GM04503 (cell line): ENCODE measurements at regions not wholly inside any gene's neighbourhood (a gene's known extent, or its start where the extent isn't known, plus 50 kb on each side); places are given as distances from the start of the nearest gene placed in this dataset.
A peak's percentile ranks its signal among the peaks of the same experiment; 100 is the strongest.
"Not testable (repeated sequence)": the region's sequence is repeated elsewhere in the genome, so short reads cannot be mapped to it uniquely, and the experiment has no call there.

Source experiments
- DNase-seq: peaks from one replicate; pipeline ENCODE4 v3.0.0-alpha.2; 2012; ENCODE audit warnings: low read depth

DNA sequence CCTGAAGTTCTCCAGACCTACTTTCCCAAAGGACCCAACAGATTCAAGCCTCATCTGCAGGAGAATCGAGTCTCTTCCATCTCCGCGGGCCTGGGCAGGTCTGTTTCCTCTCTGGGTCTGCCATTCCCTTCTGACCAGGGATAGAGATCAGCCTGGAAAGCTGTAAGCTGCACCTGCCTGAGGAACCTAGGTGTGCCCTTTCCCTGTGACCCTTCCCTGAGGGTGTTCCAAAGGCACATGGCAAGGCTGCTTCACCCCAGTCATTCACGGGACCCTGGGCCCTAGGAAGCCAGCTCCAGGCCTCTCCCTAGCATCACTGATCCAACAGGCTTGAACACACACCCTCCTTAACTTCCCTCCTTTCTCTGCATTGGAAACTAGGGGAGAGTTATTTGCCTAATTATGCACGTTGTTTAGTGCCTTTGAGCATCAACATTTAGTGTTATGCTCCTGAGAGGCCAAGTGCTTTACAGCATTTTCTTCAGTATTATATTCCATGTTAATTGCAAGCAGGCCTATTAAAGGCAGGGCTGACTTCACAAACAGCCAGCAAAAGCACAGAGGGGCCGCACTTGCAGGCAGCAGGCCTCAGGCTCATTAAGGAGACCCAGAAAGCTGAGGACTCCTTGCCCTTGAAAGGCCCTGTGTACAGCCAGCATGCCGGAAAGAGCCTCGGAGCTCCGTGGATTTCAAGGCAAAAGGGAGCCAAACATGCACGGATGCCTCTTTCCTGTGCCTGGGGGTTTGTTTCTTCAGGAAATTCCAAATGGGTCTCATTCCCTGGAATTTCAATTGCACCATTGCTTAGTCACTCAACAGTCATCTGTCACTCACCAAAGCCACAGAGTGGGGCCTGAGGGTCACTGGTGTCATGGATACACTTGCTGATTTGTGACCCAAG, 91.0 kb upstream of the FAM20C start:
- DNase-seq, result peak; percentile 35

DNA sequence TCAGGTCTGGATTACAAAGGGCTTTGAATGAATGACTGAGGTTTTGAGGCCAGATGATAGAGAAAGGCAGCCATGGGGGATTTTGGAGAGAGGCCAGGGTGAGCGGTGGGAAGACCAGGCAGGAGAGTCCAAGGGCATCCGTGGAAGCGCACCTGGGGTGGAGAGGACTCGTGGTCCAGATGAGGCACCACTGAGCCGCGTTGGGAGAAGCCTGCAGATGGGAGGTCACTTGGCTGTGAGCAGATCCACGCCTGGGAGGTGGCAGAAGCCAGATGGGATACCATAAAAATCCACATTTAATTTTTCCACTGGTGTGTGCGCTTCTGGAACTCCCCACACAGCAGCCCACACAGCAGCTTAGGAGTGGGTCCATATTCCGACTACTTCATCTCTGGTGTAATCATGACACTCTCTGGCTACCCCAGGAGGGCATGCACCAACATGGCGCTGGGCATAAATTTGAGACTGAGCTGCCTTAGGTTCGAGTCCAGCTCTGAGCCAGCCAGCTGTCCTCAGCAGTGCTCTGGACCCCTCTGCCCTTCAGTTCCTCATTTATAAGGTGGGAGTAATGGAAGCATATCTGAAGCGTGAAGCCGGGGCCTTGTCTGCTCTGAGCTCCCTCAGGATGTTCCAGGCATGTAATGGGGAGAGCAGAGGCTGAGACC, 90.2 kb upstream of the FAM20C start:
- no peak for DNase-seq

DNA sequence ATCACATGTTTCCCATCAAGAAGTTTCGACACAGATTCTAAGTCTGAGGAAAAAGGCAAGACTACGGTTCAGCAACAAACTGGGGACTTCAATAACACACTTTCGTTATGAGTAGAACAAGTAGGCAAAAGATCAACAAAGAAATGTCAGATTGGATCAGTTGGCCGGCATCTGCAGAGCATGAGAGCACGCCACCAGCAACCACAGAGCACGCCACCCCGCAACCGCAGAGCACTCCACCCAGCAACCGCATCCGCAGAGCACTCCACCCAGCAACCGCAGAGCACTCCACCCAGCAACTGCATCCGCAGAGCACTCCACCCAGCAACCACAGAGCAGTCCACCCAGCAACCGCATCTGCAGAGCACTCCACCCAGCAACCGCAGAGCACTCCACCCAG, 89.7 kb upstream of the FAM20C start:
- peak; percentile 31 for DNase-seq

DNA sequence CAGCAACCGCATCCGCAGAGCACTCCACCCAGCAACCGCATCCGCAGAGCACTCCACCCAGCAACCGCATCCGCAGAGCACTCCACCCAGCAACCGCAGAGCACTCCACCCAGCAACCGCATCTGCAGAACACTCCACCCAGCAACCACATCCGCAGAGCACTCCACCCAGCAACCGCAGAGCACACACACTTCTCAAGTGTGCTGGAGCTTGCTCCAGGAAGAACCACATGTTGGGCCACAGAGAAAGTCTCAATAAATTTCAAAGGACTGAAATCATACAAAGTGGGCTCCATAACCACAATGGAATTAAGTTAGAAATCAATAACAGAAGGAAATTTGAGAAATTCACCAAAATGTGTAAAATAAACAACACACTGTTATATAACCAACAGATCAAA, 88.4 kb upstream of the FAM20C start:
- not testable (repeated sequence) for DNase-seq

DNA sequence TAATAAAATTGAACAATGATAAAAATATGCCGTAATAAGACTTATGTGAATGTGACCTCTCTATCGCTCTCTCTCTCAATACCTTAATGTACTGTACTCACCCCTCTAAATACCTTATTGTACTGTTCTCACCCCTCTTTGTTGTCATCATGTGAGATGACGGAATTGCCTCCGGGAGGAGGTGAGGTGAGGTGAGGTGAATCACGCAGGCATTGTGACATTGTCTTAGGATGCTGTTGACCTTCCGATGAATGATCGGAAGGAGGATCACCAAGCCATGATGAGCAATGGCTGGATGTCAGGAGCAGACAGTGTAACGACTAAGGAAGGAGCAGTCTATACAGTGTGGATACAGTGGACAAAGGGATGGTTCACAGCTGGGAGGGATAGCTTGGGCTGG, 87.4 kb upstream of the FAM20C start:
- no peak for DNase-seq

DNA sequence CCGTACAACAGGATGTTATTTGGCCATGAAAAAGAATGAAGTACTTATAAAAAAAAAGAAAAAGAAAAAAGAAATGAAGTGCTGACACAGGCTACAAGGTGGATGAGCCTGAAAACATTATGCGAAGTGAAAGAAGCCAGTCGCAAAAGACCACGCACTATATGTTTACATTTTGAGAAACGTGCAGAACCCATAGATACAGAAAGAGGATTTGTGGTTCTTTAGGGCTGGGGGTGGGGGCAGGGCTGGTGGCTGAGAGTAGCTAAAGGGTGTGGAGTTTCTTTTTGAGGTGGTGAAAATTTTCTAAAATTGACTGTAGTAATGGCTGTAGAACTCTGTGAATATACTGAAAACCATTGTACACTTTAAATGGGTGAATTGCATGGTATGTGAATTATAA, 86.0 kb upstream of the FAM20C start:
- no peak for DNase-seq

DNA sequence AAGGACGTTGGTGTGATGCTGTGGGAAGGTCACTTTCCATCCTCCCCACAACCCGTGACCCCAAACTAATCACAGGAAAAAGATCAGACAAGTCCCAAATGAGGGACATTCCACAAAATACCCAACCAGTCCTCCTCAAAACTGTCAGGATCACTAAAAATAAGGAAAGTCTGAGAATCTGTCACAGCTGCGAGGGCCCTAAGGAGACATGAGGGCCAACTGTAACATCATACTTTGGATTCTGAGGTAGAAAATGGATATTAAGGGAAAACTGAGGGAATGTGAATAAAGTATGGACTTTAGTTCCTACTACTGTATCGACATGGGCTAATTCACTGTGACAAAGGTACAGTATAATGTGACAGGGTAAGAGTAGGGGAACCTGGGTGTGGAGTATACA, 85.1 kb upstream of the FAM20C start:
- no peak for DNase-seq

DNA sequence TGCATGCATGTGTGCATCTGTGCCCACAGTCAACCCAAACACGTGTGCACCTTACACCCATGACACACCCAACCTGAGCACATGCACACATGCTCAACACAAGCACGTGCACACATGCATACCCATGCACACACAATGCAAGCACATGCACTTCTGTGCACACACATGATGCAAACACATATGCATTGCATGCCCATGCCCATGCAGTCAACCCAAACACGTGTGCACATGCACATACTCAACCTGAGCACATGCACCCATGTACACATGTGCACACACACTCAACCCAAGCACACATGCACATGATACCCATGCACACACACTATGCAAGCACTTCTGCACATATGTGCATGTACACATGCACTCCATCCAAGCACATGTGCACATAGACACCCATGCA, 84.5 kb upstream of the FAM20C start:
- no peak for DNase-seq

DNA sequence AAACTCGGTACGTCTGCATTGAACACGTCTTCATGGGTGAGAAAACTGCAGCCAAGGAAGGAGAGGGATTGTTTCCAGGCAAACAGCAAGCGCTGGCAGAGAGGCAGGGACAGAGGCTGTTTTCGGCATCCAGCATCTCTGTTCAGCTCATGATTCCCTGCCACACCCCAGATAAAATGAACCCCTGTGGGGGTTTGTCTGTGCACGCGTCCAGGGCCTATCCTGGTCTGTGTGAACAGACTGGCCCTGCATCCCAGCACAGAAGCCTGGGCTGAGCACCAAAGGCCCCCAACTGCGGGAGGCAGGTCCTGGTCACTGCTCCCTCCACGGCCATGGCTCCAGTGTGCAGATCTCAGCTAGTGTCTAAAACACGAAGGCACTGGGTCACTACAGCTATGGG, 83.3 kb upstream of the FAM20C start:
- DNase-seq, result no peak

DNA sequence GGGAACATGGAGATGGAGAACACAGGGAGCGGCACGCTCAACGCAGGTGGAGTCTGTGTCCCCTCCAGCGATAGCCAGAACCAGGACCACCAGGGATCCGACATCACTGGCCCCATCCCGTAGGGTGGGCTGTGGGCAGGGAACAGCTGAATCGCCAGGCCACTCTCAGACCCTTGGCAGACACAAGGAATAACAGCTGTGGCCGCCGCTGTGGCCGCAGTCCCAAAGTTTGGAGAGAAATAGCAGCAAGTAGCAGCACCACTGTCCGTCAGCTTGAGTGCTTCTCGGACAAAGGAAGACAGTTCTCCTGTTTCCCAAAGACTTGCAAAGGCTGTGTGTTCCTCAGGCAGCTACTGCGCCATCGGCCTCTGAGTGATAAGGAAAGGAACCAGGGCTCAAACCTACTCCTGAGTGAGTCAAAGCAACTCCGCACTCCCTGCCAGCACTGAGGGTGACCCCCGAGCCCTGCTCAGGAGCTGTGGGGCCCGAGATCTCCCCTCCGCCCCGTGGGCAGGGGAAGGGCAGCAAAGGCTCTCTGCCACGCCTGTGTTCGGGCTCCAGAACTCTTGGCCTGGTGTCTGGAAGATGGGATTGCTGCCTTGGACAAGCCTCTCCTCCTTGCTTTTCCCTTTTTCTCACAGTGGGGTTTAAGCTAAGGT, 82.3 kb upstream of the FAM20C start:
- DNase-seq, result no peak

DNA sequence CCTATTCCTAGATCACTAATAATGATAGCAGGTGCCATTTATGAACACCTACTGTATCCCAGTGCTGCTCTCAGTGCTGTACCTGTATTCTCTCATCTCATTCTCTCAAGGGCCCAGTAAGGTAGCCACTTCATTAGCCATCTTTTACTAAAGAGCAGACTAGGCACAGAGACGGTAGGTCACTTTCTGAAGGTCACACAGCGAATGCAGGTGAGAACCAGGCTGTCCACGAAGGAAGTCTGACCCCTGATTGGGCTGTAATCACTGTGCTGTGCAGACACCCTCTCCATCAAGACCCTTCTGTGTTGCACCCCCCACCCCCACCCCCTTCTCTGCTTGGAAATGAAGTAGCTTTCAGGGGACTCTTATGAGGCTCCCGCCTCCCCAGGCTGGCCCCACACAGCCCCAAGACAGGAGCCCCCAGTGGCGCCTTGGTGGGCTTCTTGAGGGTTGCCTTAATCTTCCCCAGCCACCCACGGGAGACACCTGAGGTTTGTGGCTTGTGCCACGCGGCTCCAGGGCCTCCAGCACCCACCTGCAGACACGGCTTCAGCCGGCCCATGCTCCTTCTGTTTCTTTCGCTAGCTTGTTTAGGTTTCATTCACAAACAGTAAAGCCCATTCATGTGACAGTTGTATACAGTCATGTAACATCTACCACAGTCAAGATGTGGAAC, 81.7 kb upstream of the FAM20C start:
- no peak for DNase-seq

DNA sequence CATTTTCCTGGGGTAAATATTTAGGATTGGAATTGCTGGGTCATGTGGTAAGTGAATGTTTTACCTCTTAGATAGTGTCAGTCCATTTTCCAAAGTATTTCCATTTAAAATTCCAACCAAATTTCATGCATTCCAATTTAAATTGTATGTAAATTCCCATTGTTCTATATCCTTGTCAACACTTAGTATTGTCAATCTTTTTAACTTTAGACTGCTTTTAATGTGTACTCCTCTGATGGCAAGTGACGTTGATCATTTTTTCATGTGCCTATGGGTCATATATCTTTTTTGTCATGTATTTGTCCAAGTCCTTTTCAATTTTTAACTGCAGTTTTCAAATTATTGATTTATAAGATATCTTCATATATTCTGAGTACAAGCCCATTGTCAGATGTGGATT, 80.8 kb upstream of the FAM20C start:
- no peak for DNase-seq

DNA sequence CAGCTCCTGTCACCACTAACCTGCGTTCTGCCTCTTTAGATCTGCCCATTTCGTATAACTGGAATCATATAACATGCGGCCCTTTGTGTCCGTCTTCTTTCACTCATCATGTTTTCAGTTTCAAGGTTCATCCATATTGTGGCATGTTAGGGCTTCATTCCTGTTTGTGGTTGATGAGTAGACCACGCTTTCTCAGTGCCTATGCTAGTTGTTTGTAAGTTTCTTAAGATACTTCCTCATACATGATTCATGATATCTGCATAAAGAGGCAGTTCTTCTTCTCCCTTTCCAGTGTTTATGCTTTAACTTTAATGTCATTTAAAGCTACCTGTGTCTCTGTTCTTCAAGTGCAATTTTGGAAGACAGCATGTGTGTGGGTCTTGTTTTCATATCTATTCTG, 79.5 kb upstream of the FAM20C start:
- no peak for DNase-seq

DNA sequence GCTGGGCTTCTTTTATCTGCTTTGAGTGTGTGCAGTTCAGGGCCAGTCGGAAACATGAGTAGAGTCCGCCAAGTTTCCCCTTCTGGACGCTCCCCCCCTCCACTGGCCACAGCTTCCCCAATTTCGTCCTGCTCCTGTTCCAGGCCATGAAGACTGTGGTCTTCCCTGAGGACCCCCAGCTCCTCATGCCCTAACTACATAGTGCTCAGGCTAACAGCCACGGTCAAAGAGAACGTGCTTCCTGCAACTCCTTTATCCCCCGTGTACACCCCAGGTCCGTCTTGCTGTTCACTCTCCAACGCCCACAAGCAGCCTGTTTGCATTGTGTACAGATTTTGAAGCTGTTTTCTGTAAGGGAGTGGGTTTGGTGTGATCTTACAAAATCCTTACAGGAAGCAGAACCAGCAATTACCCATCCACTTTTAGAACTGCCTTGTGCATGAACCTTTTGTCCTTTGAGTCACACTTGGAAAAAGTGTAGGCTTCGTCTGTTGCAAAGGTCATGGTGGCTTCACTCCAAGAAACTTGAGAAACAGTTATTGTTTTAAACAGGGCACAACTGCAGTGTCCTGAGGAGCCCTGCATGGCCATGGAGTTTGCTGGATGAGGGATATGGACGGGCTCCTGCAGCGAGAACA, 77.0 kb upstream of the FAM20C start:
- DNase-seq, result peak; percentile 39

DNA sequence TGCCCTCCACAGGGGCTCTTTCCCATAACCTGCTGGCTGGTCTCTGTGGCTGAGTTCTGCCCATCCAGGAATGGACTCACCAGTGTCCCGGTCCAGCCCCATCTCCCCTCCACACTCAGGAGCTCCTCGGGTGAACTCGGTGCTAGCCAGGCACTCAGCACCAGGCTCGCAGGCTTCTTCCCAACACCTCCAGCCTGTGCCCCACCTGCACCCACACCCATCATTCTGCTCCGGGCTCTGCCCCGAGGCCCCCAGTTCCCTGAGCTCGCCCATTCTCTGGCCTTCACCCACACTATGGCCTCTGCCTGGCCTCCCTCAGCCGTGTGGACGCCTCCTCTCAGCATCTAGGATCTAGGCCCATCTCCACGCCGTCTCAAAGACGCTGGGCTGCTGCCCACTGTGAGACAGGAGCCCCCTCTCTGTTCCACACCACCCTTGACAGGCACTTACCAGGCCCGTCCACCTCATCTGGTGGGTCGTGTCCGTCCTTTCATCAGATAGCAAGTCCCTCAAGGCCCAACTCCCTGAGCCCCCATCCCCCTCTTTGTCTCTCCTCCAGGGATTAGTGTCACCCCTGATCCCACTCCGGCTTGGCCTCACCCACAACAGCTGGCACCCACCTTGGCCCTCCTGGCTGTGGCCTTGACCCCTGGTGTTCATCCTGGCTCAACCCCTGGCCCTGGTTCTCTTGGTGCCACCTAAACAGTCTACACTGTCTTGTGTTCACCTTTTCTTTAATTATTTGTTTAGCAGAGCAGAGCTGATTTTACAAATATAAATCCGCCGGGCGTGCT, 76.0 kb upstream of the FAM20C start:
- DNase-seq, result no peak

DNA sequence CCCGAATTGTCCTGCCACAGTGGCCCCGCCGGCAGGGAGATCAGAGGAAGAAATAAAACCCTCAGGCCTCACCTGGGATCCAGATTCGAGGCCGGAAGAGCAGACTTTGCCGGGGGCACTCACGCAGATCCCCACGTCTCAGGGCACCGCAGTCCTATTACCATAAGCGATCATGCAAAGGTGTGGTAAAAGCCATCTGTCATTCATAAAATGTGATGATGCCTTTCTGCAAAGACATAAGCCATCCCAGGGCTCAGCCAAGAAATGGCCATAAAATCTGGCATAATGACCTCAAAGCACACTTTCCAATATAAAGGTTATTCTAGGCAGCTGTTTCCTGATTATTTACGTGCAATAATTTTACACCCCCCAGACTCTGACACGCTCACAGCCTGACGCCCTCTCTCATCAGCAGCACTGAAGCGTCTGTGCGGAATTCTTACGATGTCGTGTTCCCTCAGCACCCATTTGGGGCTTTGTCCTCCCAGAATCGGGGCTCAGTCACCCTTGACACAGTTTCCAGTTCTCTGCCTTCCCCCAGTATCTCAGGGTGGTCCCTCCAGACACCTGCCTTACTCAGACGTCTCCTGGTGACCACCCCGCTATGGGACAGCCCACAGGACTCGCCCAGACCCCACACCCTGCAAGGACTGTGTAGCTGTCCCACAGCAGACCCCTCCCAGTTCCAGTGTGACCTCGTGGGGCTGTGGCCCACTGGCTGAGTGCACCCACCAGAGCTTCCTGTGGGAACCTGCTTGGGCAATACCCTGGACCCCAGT, 74.3 kb upstream of the FAM20C start:
- DNase-seq, result no peak

DNA sequence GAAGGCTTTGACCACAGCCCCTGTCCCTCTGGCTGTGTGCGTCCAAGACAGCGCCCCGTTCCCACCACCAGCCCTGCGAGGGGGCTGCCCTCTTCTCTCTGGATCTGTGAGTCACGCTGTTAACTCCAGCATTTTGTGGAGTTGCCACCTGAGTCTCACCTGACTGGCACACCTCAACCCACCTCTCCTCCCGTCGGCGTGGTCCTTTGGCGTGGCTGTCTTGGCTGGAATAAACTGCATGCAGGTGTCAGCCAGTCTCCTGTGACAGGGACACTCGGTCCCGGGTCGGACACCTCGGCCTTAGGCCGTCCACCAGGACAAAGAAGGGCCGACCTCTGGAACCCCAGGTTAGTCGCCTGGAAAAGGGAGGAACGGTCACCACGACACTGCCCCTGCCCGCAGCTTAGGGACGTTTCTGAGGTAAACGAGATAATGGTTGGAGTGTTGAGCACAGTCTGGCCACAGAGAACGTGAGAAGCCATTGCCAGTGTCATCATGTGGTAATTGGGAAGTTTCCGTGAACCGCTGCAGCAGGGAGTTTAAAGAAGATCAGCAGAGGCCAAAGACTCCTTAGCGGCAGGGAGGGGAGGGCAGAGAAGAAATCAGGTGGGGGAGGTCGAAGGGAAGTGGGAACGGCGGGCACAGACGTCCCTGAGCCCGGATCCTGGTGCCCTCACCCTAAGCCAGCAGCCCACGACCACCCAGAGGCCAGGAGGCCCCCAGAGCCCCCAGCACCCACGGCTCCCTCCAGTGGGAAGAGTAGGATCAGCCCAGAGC, 73.6 kb upstream of the FAM20C start:
- no peak for DNase-seq

DNA sequence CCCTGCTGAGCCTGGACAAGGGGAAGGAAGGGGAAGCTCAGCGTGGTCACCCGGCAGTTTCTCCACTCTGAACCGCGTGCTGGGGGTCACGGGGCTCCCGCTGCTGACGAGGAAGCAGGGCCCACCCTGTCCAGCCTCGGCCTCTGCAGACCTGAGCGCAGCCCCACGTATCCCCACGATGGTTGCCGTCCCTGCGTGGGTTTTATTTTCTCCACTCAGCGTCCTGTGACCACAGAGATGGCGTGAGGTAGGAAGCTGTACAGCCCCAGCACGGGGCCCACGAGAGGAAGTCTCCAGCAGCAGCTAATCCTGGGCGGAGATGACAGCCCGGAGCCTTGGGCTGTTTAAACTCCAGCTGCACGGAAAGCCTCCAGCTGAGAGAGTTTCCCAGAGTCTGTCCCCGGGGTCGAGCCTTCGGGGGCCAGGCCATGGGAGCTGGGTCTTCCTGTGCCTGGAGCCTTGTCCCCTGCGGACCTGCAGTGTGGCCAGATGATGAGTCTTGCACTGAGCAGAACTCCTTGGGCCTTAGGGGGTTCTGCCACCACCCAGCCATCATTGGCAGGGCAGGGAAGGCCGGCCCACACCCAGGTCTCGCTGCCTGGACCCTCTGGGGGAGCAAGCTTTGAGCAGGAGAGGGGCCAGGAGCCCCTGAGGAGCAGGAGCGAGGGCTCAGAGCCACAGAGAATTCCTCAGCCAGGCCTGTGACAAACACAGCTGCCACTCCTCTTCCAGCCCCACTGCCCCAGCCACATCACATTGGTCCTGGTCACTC, 72.8 kb upstream of the FAM20C start:
- no peak for DNase-seq
